OCI-LY3 (cell line): ENCODE measurements at regions not wholly inside any gene's neighbourhood (a gene's known extent, or its start where the extent isn't known, plus 50 kb on each side); places are given as distances from the start of the nearest gene placed in this dataset.

Experiments used
- H2AFZ ChIP-seq: fragments of 200-600, 300-600 bp; shearing (Covaris generic); 2 replicates; pipeline ENCODE4 v1.6.0; 2014; ENCODE audit warnings: antibody characterized with exemption, low read depth, low read length
- H3K27ac ChIP-seq: fragments of 200-600, 300-600 bp; sonication (generic); 2 replicates; pipeline ENCODE4 v1.5.1; 2014; ENCODE audit warnings: mild to moderate bottlenecking, low read length, moderate library complexity, mixed read lengths
- H3K27me3 ChIP-seq: fragments of 200-600, 300-600 bp; sonication (generic); 2 replicates; pipeline ENCODE4 v1.6.1; 2014; ENCODE audit warnings: low read depth, low read length, mixed read lengths
- H3K36me3 ChIP-seq: fragments of 200-600, 300-600 bp; sonication (generic); replicated peaks from 2 replicates; pipeline ENCODE3; 2014; ENCODE audit warnings: low read depth, low read length, mixed read lengths
- H3K4me1 ChIP-seq: fragments of 300-600, 200-600 bp; sonication (generic); 2 replicates; pipeline ENCODE4 v1.6.1; 2014; ENCODE audit warnings: low read length, mixed read lengths
- H3K4me2 ChIP-seq: fragments of 200-600, 300-600 bp; sonication (generic); 2 replicates; pipeline ENCODE4 v1.6.1; 2014; ENCODE audit warnings: low read length, mixed read lengths
- H3K4me3 ChIP-seq: fragments of 300-600, 200-600 bp; sonication (generic); 2 replicates; pipeline ENCODE4 v1.5.1; 2014; ENCODE audit warnings: antibody characterized with exemption, mild to moderate bottlenecking, low read length, moderate library complexity
- H3K79me2 ChIP-seq: fragments of 300-600, 200-600 bp; shearing (Covaris generic); 2 replicates; pipeline ENCODE4 v1.6.1; 2014; ENCODE audit warnings: mild to moderate bottlenecking, low read length, mixed read lengths
- H3K9ac ChIP-seq: fragments of 300-600, 200-600 bp; shearing (Covaris generic); 2 replicates; pipeline ENCODE4 v1.6.0; 2014; ENCODE audit warnings: mild to moderate bottlenecking, low read length, moderate library complexity
- H3K9me3 ChIP-seq: fragments of 200-600, 300-600 bp; shearing (Covaris generic); 2 replicates; pipeline ENCODE4 v1.6.1; 2014; ENCODE audit warnings: low read length, mixed read lengths; ENCODE audit not compliant: insufficient read depth
- H4K20me1 ChIP-seq: fragments of 200-600, 300-600 bp; sonication (generic); 2 replicates; pipeline ENCODE4 v1.6.1; 2016; ENCODE audit warnings: low read length, mixed read lengths; ENCODE audit not compliant: insufficient read depth
- EZH2phosphoT487 ChIP-seq: fragments of 200-600 bp; shearing (Covaris generic); IDR thresholded peaks from 2 replicates; pipeline ENCODE4 v1.6.1; 2018; ENCODE audit warnings: antibody characterized with exemption, mixed run types, low read depth
- TF ChIP-seq, protein P1 (sequence below): fragments of 200-600, 300-600 bp; sonication (generic); IDR thresholded peaks from 2 replicates; pipeline ENCODE4 v1.5.1; 2014; ENCODE audit warnings: antibody characterized with exemption, low read length, low read depth

DNA sequence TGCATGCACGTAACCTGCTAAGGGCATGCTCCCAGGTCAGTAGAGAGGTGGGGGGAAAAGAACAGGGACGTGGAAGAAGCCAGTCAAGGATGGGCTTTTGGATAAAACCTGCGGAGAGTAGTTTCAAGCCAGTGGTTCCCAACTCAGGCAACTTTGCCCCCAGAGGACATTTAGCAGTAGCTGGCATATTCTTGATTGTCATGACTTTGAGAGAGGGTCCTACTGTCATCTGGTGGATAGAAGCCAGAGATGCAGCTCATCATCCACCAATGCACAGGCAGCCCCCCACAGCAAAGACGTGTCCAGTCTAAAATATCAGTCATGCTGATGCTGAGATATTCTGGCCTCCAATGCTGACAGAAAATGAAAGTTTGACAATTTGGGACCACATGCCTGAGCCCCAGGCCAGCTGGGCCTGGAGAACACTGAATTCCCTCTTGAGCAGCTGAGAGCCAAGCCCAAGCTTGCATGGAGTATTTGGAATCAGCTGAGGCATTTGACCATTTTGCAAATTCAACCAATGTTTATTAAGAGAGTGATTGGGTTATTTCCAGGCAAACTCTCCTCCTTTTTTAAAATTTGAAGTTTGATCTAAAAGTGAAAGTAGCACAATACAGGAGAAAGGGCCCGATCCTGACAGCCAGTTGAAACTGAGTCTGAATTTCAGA is 110.0 kb upstream of the C7orf33 start:
- TF ChIP-seq, protein P1, sequence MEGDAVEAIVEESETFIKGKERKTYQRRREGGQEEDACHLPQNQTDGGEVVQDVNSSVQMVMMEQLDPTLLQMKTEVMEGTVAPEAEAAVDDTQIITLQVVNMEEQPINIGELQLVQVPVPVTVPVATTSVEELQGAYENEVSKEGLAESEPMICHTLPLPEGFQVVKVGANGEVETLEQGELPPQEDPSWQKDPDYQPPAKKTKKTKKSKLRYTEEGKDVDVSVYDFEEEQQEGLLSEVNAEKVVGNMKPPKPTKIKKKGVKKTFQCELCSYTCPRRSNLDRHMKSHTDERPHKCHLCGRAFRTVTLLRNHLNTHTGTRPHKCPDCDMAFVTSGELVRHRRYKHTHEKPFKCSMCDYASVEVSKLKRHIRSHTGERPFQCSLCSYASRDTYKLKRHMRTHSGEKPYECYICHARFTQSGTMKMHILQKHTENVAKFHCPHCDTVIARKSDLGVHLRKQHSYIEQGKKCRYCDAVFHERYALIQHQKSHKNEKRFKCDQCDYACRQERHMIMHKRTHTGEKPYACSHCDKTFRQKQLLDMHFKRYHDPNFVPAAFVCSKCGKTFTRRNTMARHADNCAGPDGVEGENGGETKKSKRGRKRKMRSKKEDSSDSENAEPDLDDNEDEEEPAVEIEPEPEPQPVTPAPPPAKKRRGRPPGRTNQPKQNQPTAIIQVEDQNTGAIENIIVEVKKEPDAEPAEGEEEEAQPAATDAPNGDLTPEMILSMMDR: peak; percentile 22
- no peak for TF ChIP-seq EZH2phosphoT487
- no peak overlapping the region for H3K4me2 ChIP-seq
- peaks cover 7% of the 10 kb centered on the region; the same call in 1 of the 2 replicates for H3K27me3 ChIP-seq
- no peak overlapping the region for H3K27ac ChIP-seq
- H3K36me3 ChIP-seq: no peaks in the 10 kb centered on the region
- no peak overlapping the region for H3K9ac ChIP-seq
- no peak overlapping the region; the same call in 1 of the 2 replicates for H2AFZ ChIP-seq
- no peaks in the 10 kb centered on the region; the same call in 1 of the 2 replicates for H3K4me1 ChIP-seq
- no peaks in the 10 kb centered on the region for H3K9me3 ChIP-seq
- H4K20me1 ChIP-seq: no peaks in the 10 kb centered on the region
- H3K79me2 ChIP-seq: no peaks in the 10 kb centered on the region
- no peak overlapping the region for H3K4me3 ChIP-seq

DNA sequence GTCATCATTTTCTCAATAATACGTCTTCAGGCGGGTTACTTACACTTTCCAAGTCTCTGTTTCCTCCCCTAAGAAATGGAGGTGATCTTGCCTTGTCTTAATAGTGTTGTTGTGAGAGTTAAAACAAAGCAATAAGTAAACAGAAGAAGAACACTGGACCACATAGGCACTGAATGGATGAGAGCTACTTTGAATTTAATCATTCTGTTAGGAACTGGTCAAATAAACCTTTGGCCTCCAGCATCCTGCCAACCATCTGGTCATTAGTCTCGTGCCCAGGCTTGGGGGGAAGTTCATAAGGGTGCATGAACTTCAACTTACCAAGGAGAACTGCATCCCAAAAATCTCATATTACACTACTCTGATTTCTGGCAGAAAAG is 109.4 kb upstream of the C7orf33 start:
- Histone ChIP-seq H3K27me3 (peaks cover 7% of the 10 kb centered on the region; the same call in 1 of the 2 replicates), H4K20me1 (no peaks in the 10 kb centered on the region), H3K27ac (no peak overlapping the region), H3K4me2 (no peak overlapping the region), H2AFZ (no peak overlapping the region), H3K4me3 (no peak overlapping the region), H3K9me3 (no peaks in the 10 kb centered on the region), H3K79me2 (no peaks in the 10 kb centered on the region), H3K4me1 (no peaks in the 10 kb centered on the region; the same call in 1 of the 2 replicates), H3K9ac (no peak overlapping the region), H3K36me3 (no peaks in the 10 kb centered on the region)
- no peak for TF ChIP-seq EZH2phosphoT487
- TF ChIP-seq, protein P1: no peak

DNA sequence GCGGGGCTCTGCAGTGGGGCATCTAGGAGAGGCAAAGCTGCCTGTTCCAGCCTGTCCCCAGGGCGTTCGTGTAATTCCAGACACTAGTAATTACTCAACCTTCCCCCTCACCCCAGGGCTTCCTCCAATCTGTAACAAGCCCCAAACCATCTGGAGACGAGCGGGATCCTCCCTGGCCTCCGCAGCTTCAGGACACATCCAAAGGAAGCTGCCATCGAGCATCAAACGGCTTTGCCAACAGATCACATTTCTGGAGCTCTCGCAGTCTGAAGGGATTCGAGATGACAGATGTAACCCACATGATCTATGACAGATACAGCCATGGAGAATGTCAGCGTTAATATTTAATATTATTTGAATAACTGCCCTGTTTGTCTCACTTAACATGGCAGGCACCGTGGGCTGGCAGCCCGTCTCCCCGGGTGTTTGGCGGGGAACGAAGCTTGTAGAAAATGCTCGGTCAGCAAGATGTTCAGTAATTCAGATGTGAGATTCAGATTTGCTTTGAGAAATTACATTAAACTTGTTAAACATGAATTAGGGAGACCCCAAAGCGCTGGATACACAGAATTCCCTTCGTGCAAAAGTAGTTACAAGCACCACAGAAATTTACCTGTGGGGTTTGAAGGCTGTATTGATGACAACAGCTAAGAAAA is 108.5 kb upstream of the C7orf33 start:
- Histone ChIP-seq H3K9ac (no peak overlapping the region), H3K4me2 (no peak overlapping the region), H3K4me1 (no peaks in the 10 kb centered on the region; the same call in 1 of the 2 replicates)

More for the DNA sequence above, 108.5 kb upstream of the C7orf33 start:
- no peaks in the 10 kb centered on the region for H3K9me3 ChIP-seq
- no peaks in the 10 kb centered on the region for H4K20me1 ChIP-seq
- TF ChIP-seq EZH2phosphoT487: no peak
- TF ChIP-seq, protein P1: no peak
- no peaks in the 10 kb centered on the region for H3K36me3 ChIP-seq
- peaks cover 7% of the 10 kb centered on the region; the same call in 1 of the 2 replicates for H3K27me3 ChIP-seq
- no peak overlapping the region for H3K27ac ChIP-seq
- H3K4me3 ChIP-seq: no peak overlapping the region
- no peaks in the 10 kb centered on the region for H3K79me2 ChIP-seq
- no peak overlapping the region for H2AFZ ChIP-seq
